MM.1S (cell line): ENCODE measurements at regions not wholly inside any gene's neighbourhood (a gene's known extent, or its start where the extent isn't known, plus 50 kb on each side); places are given as distances from the start of the nearest gene placed in this dataset.

Source experiments
- DNase-seq: peaks from one replicate; pipeline ENCODE4 v3.0.0-alpha.2; 2015
- H2AFZ ChIP-seq: fragments of 300-600 bp; sonication (generic); 2 replicates; pipeline ENCODE4 v1.6.0; 2016; ENCODE audit warnings: antibody characterized with exemption, low read length
- H3F3A ChIP-seq: fragments of 300-600 bp; sonication (generic); 2 replicates; pipeline ENCODE4 v1.6.1; 2016; ENCODE audit warnings: mild to moderate bottlenecking, antibody characterized with exemption, low read length, moderate library complexity, mixed read lengths; ENCODE audit not compliant: insufficient read depth
- H3K27ac ChIP-seq: fragments of 300-600 bp; sonication (generic); 2 replicates; pipeline ENCODE4 v1.5.1; 2016; ENCODE audit warnings: mild to moderate bottlenecking, low read length
- H3K27me3 ChIP-seq: fragments of 300-600 bp; sonication (generic); replicated peaks from 2 replicates; pipeline ENCODE4 v1.6.0; 2016; ENCODE audit warnings: low read length; ENCODE audit not compliant: insufficient read depth
- H3K36me3 ChIP-seq: fragments of 300-600 bp; sonication (generic); replicated peaks from 2 replicates; pipeline ENCODE4 v1.6.1; 2016; ENCODE audit warnings: mild to moderate bottlenecking, low read length, mixed read lengths; ENCODE audit not compliant: insufficient read depth
- H3K4me1 ChIP-seq: fragments of 300-600 bp; sonication (generic); 2 replicates; pipeline ENCODE4 v1.6.1; 2016; ENCODE audit warnings: low read length, mixed read lengths
- H3K4me2 ChIP-seq: fragments of 300-600 bp; sonication (generic); 2 replicates; pipeline ENCODE4 v1.6.0; 2016; ENCODE audit warnings: low read depth, low read length
- H3K4me3 ChIP-seq: fragments of 300-600 bp; sonication (generic); 2 replicates; pipeline ENCODE4 v1.5.1; 2016; ENCODE audit warnings: low read length, mixed read lengths
- H3K79me2 ChIP-seq: fragments of 300-600 bp; sonication (generic); 2 replicates; pipeline ENCODE4 v1.6.1; 2016; ENCODE audit warnings: mixed run types, low read length, mixed read lengths
- H3K9ac ChIP-seq: fragments of 300-600 bp; sonication (generic); 2 replicates; pipeline ENCODE4 v1.6.1; 2016; ENCODE audit warnings: low read length, mixed read lengths
- H3K9me2 ChIP-seq: fragments of 300-600 bp; sonication (generic); replicated peaks from 2 replicates; pipeline ENCODE4 v1.6.1; 2016; ENCODE audit warnings: mild to moderate bottlenecking, low read length, mixed read lengths; ENCODE audit not compliant: insufficient read depth
- H3K9me3 ChIP-seq: fragments of 300-600 bp; sonication (generic); replicated peaks from 2 replicates; pipeline ENCODE4 v1.6.1; 2016; ENCODE audit warnings: mild to moderate bottlenecking, low read length, mixed read lengths; ENCODE audit not compliant: insufficient read depth
- H4K20me1 ChIP-seq: fragments of 300-600 bp; sonication (generic); 2 replicates; pipeline ENCODE4 v1.6.1; 2016; ENCODE audit warnings: mild to moderate bottlenecking, low read length, moderate library complexity, mixed read lengths; ENCODE audit not compliant: insufficient read depth
- EZH2 ChIP-seq: fragments of 300-600 bp; sonication (generic); optimal IDR thresholded peaks from 2 replicates; pipeline ENCODE3; 2017; ENCODE audit warnings: low read depth, mild to moderate bottlenecking, antibody characterized with exemption, low read length, mixed read lengths
- EZH2phosphoT487 ChIP-seq: fragments of 300-600 bp; sonication (generic); IDR thresholded peaks from 2 replicates; pipeline ENCODE4 v1.6.1; 2018; ENCODE audit warnings: antibody characterized with exemption, low read length
- TF ChIP-seq, protein P1 (sequence below): fragments of 300-600 bp; sonication (generic); IDR thresholded peaks from 2 replicates; pipeline ENCODE4 v1.5.1; 2016; ENCODE audit warnings: antibody characterized with exemption, low read length, mixed read lengths

GRCh38 chr7:142670511-142670910 is 78.8 kb upstream of the PRSS1 start:
- DNase-seq: no peak
- no peak overlapping the region for H3K27ac ChIP-seq
- peaks cover 4% of the 10 kb centered on the region; the same call in 1 of the 2 replicates for H3F3A ChIP-seq
- H3K4me2 ChIP-seq: no peak overlapping the region
- no peaks in the 10 kb centered on the region for H3K36me3 ChIP-seq
- no peak overlapping the region for H2AFZ ChIP-seq
- H3K79me2 ChIP-seq: no peaks in the 10 kb centered on the region
- TF ChIP-seq, protein P1, sequence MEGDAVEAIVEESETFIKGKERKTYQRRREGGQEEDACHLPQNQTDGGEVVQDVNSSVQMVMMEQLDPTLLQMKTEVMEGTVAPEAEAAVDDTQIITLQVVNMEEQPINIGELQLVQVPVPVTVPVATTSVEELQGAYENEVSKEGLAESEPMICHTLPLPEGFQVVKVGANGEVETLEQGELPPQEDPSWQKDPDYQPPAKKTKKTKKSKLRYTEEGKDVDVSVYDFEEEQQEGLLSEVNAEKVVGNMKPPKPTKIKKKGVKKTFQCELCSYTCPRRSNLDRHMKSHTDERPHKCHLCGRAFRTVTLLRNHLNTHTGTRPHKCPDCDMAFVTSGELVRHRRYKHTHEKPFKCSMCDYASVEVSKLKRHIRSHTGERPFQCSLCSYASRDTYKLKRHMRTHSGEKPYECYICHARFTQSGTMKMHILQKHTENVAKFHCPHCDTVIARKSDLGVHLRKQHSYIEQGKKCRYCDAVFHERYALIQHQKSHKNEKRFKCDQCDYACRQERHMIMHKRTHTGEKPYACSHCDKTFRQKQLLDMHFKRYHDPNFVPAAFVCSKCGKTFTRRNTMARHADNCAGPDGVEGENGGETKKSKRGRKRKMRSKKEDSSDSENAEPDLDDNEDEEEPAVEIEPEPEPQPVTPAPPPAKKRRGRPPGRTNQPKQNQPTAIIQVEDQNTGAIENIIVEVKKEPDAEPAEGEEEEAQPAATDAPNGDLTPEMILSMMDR: no peak
- no peak for TF ChIP-seq EZH2phosphoT487
- H3K4me3 ChIP-seq: no peak overlapping the region
- H3K9me2 ChIP-seq: no peaks in the 10 kb centered on the region
- no peaks in the 10 kb centered on the region for H3K27me3 ChIP-seq
- no peaks in the 10 kb centered on the region for H3K9me3 ChIP-seq
- peaks cover 10% of the 10 kb centered on the region for H3K4me1 ChIP-seq
- no peaks in the 10 kb centered on the region for H4K20me1 ChIP-seq
- no peak overlapping the region for H3K9ac ChIP-seq

- Histone ChIP-seq H3K36me3 (no peaks in the 10 kb centered on the region), H3K4me3 (no peak overlapping the region), H3F3A (peaks cover 4% of the 10 kb centered on the region; the same call in 1 of the 2 replicates), H3K9me2 (no peaks in the 10 kb centered on the region), H3K27ac (no peak overlapping the region), H3K4me2 (peak overlapping the region; percentile 37; the same call in 1 of the 2 replicates), H3K9me3 (no peaks in the 10 kb centered on the region), H3K4me1 (peaks cover 10% of the 10 kb centered on the region), H3K27me3 (no peaks in the 10 kb centered on the region), H2AFZ (no peak overlapping the region), H3K9ac (no peak overlapping the region), H3K79me2 (no peaks in the 10 kb centered on the region), H4K20me1 (no peaks in the 10 kb centered on the region)
- DNase-seq: peak; percentile 72
- TF ChIP-seq EZH2 (no peak), EZH2phosphoT487 (no peak)
- TF ChIP-seq, protein P1: peak; percentile 84
These were observed 80.1 kb upstream of the PRSS1 start for GRCh38 chr7:142669074-142669654.

DNA sequence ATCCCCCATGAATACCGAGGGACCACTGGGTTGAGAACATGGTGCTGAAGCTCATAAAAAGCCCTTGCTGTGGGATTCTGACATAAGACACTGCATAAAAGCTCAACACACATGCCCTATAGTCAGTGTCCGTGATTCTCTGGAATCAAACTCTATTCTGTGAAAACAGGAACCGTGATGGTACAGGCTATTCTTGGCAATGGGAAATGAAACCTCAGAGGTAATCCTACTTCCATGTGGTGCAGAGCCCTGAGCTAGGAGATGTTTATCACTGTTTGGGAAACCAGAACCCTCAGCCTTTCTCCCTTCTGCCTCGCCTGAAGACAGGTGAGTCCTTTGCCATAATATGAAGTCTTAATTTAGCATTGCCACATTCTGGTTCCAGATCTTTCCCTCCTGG is 80.8 kb upstream of the PRSS1 start:
- no peaks in the 10 kb centered on the region for H3K9me3 ChIP-seq
- no peaks in the 10 kb centered on the region for H4K20me1 ChIP-seq
- no peaks in the 10 kb centered on the region for H3K27me3 ChIP-seq
- H3K4me3 ChIP-seq: no peak overlapping the region
- H3K36me3 ChIP-seq: no peaks in the 10 kb centered on the region
- H3K27ac ChIP-seq: no peak overlapping the region
- TF ChIP-seq, protein P1: no peak
- no peak for TF ChIP-seq EZH2phosphoT487
- TF ChIP-seq EZH2: no peak
- no peaks in the 10 kb centered on the region for H3K9me2 ChIP-seq
- peaks cover 10% of the 10 kb centered on the region for H3K4me1 ChIP-seq
- H3K9ac ChIP-seq: no peak overlapping the region
- peaks cover 4% of the 10 kb centered on the region; the same call in 1 of the 2 replicates for H3F3A ChIP-seq
- no peaks in the 10 kb centered on the region for H3K79me2 ChIP-seq
- peak; percentile 50 for DNase-seq
- H2AFZ ChIP-seq: 0 out of 2 replicates have a peak overlapping the region, but pooled peaks have one; percentile 4
- H3K4me2 ChIP-seq: peak overlapping the region; percentile 37; the same call in 1 of the 2 replicates
